Thymus (tissue), 11 donors: ENCODE measurements at regions not wholly inside any gene's neighbourhood (a gene's known extent, or its start where the extent isn't known, plus 50 kb on each side); places are given as distances from the start of the nearest gene placed in this dataset.
"Not testable (repeated sequence)": the region's sequence is repeated elsewhere in the genome, so short reads cannot be mapped to it uniquely, and the experiment has no call there.

Experiments
- DNase-seq, 9 donors: peaks; one replicate each; pipeline ENCODE4 v3.0.0-alpha.2; 2013; ENCODE audit warnings: low spot score in 9 of 9, low read depth in 6 of 9, missing footprints in 1 of 9
- H3K27ac ChIP-seq, 2 donors: one replicate each; pipeline ENCODE4 v1.5.1; 2013; ENCODE audit warnings: control low read depth in 1 of 2, low read depth in 1 of 2, low read length in 1 of 2, mild to moderate bottlenecking in 1 of 2, moderate library complexity in 1 of 2
- H3K27me3 ChIP-seq, 2 donors: one replicate each; pipeline ENCODE4 v1.5.1; 2013; ENCODE audit warnings: low read length in 1 of 2; ENCODE audit not compliant: control insufficient read depth in 2 of 2, insufficient read depth in 1 of 2
- H3K36me3 ChIP-seq, 2 donors: one replicate each; pipeline ENCODE4 v1.5.1; 2013; ENCODE audit warnings: low read length in 1 of 2, mild to moderate bottlenecking in 1 of 2, moderate library complexity in 1 of 2; ENCODE audit not compliant: control insufficient read depth in 2 of 2, insufficient read depth in 2 of 2
- H3K4me1 ChIP-seq, 2 donors: one replicate each; pipeline ENCODE4 v1.5.1; 2013; ENCODE audit warnings: low read length in 2 of 2; ENCODE audit not compliant: control insufficient read depth in 2 of 2, insufficient read depth in 2 of 2
- H3K4me3 ChIP-seq, 2 donors: one replicate each; pipeline ENCODE4 v1.5.1; 2013; ENCODE audit warnings: low read length in 2 of 2, control low read depth in 1 of 2, mild to moderate bottlenecking in 1 of 2
- H3K9me3 ChIP-seq, 2 donors: one replicate each; pipeline ENCODE4 v1.5.1; 2013; ENCODE audit warnings: low read length in 1 of 2, mild to moderate bottlenecking in 1 of 2; ENCODE audit not compliant: control insufficient read depth in 2 of 2, insufficient read depth in 1 of 2
- WGBS: extraction: QIAGEN DNeasy Blood & Tissue Kit; methylation state at CpG from one replicate; pipeline ENCODE4 v1.1.7; 2013; 5-methylcytosine and 5-hydroxymethylcytosine counted together
- donor health status: healthy.

GRCh38 chr7:81294897-81295515, 376.2 kb upstream of the SEMA3C start:
- WGBS, result 98% methylated on average over 12 of the region's 12 CpGs
- Histone ChIP-seq H3K27me3 (no peaks in the 10 kb centered on the region), H3K36me3 (no peaks in the 10 kb centered on the region), H3K9me3 (no peaks in the 10 kb centered on the region), H3K4me3 (no peak overlapping the region), H3K27ac (no peak overlapping the region), H3K4me1 (no peaks in the 10 kb centered on the region)
- DNase-seq, result no peak

GRCh38 chr7:81293806-81294205, 375.0 kb upstream of the SEMA3C start:
- H3K4me1 ChIP-seq, result no peaks in the 10 kb centered on the region
- no peak overlapping the region for H3K4me3 ChIP-seq
- no peaks in the 10 kb centered on the region for H3K36me3 ChIP-seq
- WGBS, result 89% methylated on average over 1 of the region's 1 CpG
- H3K9me3 ChIP-seq, result no peaks in the 10 kb centered on the region
- DNase-seq, result no peak
- no peak overlapping the region for H3K27ac ChIP-seq
- H3K27me3 ChIP-seq, result no peaks in the 10 kb centered on the region

GRCh38 chr7:81286754-81287153, 367.9 kb upstream of the SEMA3C start:
- not testable (repeated sequence) for H3K4me1 ChIP-seq, H3K9me3 ChIP-seq, DNase-seq, H3K27ac ChIP-seq, H3K4me3 ChIP-seq, H3K27me3 ChIP-seq, H3K36me3 ChIP-seq
- 96% methylated on average over 4 of the region's 4 CpGs for WGBS

GRCh38 chr7:81285142-81285871, 366.5 kb upstream of the SEMA3C start:
- Histone ChIP-seq H3K4me3 (no peak overlapping the region), H3K4me1 (no peaks in the 10 kb centered on the region), H3K36me3 (no peaks in the 10 kb centered on the region), H3K27ac (no peak overlapping the region), H3K9me3 (no peaks in the 10 kb centered on the region), H3K27me3 (no peaks in the 10 kb centered on the region)
- DNase-seq, result no peak
- 96% methylated on average over 4 of the region's 4 CpGs for WGBS

GRCh38 chr7:81284576-81284975, 365.7 kb upstream of the SEMA3C start:
- Histone ChIP-seq H3K27me3 (no peaks in the 10 kb centered on the region), H3K4me3 (no peak overlapping the region), H3K36me3 (no peaks in the 10 kb centered on the region), H3K27ac (no peak overlapping the region), H3K4me1 (no peaks in the 10 kb centered on the region), H3K9me3 (no peaks in the 10 kb centered on the region)
- DNase-seq, result no peak
- WGBS, result 93% methylated on average over 1 of the region's 1 CpG

GRCh38 chr7:81280531-81280930, 361.7 kb upstream of the SEMA3C start:
- H3K27me3 ChIP-seq, result no peaks in the 10 kb centered on the region
- no peaks in the 10 kb centered on the region for H3K36me3 ChIP-seq
- H3K9me3 ChIP-seq, result no peaks in the 10 kb centered on the region
- no peak overlapping the region for H3K4me3 ChIP-seq
- no peak for DNase-seq
- H3K27ac ChIP-seq, result no peak overlapping the region
- H3K4me1 ChIP-seq, result no peaks in the 10 kb centered on the region

GRCh38 chr7:81277691-81278090, 358.8 kb upstream of the SEMA3C start:
- Histone ChIP-seq H3K4me3 (no peak overlapping the region), H3K27ac (no peak overlapping the region), H3K27me3 (no peaks in the 10 kb centered on the region), H3K4me1 (no peaks in the 10 kb centered on the region), H3K36me3 (no peaks in the 10 kb centered on the region), H3K9me3 (no peaks in the 10 kb centered on the region)
- DNase-seq, result no peak
- WGBS, result 65% methylated on average over 2 of the region's 2 CpGs

- Histone ChIP-seq H3K36me3 (no peaks in the 10 kb centered on the region), H3K4me1 (no peaks in the 10 kb centered on the region), H3K9me3 (no peaks in the 10 kb centered on the region), H3K4me3 (no peak overlapping the region), H3K27me3 (no peaks in the 10 kb centered on the region), H3K27ac (no peak overlapping the region)
- DNase-seq, result no peak
- 82% methylated on average over 6 of the region's 6 CpGs for WGBS
Observed at GRCh38 chr7:81273601-81274397, 354.9 kb upstream of the SEMA3C start.

- H3K4me1 ChIP-seq, result no peaks in the 10 kb centered on the region
- no peak for DNase-seq
- no peaks in the 10 kb centered on the region for H3K36me3 ChIP-seq
- H3K4me3 ChIP-seq, result no peak overlapping the region
- H3K9me3 ChIP-seq, result peaks cover 0 to 1% of the 10 kb centered on the region in 2 donors
- WGBS, result 95% methylated on average over 1 of the region's 1 CpG
- H3K27me3 ChIP-seq, result no peaks in the 10 kb centered on the region
- no peak overlapping the region for H3K27ac ChIP-seq
Observed at GRCh38 chr7:81272176-81272575, 353.3 kb upstream of the SEMA3C start.
